ENCODE measurements at regions not wholly inside any gene's neighbourhood (a gene's known extent, or its start where the extent isn't known, plus 50 kb on each side); places are given as distances from the start of the nearest gene placed in this dataset.
"Not testable (repeated sequence)": the region's sequence is repeated elsewhere in the genome, so short reads cannot be mapped to it uniquely, and the experiment has no call there.

GRCh38 chr13:61648547-61648946, 232.9 kb upstream of the PCDH20 start:
- DNase-seq = no peak

DNA sequence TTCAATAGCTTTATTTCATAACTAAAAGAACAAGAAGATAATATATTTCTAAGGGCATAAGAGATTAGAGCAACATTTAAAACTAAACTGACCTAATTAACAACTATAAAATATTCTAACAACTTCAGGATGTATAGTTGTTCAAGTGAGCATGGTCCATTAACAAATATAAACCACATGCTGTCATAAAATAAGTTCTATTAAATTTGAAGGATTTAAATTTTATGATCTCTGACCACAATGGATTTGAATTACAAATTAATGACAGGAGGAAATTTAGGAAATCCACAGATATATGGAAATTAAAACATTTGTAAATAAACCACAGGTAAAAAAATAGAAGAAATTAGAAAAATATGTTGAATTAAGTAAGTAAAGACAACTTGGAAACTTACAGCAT, 196.5 kb upstream of the PCDH20 start:
- no peak for DNase-seq

DNA sequence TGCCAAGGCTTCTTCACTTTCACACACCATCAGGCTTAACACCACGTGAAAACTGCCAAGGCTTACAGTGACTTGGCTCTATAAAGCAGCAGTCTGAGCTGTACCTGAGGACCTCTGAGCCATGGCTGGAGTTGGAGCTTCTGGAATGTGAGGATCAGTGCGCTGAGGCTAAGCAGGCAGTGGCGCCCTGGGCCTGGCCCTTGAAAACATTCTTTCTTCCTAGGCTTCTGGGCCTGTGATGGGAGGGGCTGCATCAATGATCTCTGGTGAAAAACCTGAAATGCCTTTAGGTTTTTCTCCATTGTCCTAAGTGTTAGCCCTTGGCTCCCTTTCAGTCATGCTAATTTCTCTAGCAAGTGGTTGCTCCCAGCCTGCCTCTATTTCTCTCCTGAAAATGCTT, 192.5 kb upstream of the PCDH20 start:
- no peak for DNase-seq

DNA sequence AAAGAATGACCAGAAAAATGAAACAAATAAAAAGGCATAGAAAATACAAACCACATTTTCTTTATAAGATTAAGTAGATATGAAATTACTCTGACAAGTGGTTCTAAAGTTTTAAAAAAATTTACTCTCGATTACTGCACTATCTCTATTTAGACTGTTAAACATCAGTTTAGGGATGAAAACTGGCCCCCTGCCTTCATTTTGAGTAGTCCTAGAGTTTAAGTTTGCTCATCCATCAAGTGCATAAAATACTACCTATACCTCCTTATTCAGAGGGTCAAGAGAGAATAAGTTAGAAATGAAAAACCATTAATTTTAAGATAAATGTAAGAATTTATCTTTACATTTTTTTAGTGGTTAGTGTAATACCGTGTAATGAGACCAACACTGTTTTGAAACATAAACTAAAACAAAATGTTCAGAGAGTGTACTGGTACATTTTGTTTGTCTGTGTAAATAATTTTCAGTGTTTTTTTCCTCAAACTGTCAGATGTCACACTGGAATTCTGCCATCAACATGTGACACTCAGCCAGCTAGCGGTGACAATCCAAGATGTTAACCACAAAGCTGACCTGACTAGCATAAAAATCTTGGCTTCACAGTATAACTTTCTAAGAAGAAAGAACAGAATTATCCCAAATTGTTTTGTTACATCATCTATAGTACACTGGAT, 184.8 kb upstream of the PCDH20 start:
- DNase-seq = no peak

DNA sequence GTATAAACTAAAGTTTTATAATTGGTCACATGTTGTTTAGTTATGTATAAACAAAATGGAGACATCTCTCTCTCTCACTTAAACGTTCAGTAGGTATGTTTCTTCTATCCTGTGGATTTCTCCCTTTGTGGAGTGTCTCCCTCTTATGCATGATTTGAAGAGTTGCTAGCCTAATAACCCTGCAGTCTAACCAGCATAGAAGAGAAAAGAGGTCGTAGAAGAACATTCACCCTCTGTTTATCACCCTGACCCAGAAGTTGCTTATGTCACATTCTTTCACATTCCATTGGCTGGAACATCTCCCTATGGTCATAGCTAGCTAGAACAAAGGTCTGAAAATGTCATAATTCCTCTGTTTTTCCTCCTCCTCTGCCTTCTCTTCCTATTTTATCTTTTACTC, 176.8 kb upstream of the PCDH20 start:
- no peak for DNase-seq

DNA sequence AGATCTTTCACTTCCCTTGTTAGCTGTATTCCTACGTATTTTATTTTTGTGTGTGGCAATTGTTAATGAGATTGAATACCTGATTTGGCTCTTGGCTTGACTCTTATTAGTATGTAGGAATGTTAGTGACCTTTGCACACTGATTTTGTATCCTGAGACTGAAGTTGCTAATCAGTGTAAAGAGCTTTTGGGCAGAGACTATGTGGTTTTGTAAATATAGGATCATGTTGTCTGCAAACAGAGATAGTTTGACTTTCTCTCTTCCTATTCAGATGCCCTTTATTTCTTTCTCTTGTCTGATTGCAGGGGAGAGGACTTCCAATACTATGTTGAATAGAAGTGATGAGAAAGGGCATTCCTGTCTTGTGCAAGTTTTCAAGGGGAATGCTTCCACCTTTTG, 160.3 kb upstream of the PCDH20 start:
- DNase-seq = no peak

DNA sequence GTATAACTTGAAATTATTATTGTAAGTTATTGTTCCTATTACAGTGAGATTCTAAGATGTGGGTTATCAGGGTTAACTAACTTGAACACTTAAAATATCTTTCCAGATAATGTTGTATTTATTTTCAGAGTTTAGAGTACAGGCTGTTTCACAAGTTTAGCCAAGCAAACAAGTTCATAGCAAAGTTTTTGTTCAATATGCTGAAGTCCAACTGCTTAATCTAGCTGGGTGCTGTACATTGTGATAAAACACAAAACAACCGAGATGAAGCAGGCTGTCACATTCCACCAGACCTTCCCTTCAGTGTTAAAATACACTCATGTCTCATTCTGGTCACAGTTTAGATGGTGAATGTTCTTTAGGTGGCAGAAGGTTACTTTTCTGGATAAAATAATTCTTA, 148.0 kb upstream of the PCDH20 start:
- no peak for DNase-seq

DNA sequence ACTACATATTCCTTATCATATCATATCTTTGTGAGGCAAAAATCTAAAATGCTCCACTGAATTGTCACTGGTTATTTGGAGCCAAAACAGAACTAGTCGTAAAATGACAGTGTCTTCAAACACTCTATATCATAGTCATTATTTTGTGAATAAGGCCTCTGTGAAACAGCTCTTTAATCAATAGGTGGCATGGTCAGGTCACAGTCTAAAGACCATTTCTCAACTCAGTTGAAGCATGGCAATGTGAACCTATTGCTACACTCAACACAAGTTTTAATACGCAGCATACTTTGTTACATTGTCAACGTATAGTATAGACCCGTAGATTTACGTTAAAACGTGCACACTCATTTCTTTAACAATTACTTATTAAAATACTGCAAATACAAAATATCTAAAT, 131.3 kb upstream of the PCDH20 start:
- no peak for DNase-seq

GRCh38 chr13:61546413-61546812, 130.8 kb upstream of the PCDH20 start:
- DNase-seq = no peak

DNA sequence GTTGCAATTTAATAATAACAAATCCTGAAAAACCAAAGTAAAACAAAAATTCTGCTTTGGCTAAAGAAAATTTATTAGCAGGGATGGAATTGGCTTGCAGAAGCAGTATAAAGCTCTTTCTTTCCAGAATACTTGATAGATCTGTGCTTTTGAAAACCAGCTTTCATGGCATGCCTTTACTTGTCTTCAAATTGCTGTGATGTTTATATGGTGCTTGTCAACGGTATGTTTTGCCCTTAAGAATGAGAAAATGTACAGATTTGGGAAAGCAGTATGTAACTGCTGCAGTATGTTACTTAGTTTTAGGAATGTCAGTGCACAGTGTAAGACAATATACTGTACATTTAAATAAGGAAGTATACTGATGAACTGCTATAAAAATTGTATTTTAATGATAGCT, 120.8 kb upstream of the PCDH20 start:
- no peak for DNase-seq

GRCh38 chr13:61531383-61532065, 115.9 kb upstream of the PCDH20 start:
- DNase-seq = no peak

DNA sequence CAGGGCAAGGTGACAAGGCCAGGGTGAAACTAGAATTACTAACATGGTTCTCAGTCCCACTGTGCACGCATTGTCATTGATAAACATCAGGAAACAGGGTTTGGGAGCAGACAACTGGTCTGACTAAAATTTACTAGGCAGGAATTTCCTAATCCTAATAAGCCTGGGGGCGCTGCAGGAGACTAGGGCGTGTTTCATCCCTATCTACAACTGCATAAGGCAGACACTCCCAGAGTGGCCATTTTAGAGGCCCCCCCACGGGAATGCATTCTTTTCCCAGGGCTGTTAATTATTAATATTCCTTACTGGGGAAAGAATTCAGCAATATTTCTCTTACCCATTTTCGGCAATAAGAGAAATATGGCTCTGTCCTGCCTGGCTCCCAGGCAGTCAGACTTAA, 103.6 kb upstream of the PCDH20 start:
- DNase-seq = not testable (repeated sequence)

DNA sequence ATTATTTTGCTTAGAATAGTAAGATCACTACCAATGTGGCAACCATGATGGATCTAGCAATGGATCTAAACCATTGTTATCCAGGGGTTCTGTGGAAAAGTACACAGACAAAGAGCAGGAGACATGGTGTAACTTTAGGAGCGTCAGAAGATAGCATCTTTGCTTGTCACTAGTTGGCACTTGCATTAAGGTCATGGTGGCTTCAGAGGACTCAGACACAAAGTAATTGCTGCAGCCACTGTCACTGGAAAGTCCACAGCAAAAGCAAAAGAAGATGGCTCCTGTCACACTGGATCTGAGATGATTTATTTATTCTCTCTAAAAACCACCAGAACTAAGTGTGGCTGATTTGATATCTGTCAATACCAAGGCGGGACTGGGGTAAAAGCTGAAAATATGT, 93.3 kb upstream of the PCDH20 start:
- no peak for DNase-seq

GRCh38 chr13:61500176-61500575, 84.5 kb upstream of the PCDH20 start:
- DNase-seq = no peak

DNA sequence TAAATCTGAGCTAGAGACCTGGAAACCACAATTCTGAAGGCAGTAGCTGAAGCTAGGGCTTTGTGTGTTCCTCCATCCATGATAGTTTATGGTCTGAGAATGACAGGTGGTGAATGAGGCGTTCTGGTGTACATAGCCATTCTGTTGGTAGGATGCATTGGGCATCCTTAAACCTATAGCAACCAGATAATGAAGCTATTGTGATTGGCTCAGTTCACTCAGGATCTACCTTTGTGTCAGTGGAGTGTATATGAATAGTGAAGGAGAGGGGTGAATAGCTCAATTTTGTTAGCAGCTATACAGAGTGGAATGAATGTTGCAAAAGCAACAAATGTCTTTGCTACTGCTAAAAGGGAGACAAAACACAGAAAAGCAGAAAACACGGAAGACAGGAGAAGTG, 80.0 kb upstream of the PCDH20 start:
- DNase-seq = no peak

DNA sequence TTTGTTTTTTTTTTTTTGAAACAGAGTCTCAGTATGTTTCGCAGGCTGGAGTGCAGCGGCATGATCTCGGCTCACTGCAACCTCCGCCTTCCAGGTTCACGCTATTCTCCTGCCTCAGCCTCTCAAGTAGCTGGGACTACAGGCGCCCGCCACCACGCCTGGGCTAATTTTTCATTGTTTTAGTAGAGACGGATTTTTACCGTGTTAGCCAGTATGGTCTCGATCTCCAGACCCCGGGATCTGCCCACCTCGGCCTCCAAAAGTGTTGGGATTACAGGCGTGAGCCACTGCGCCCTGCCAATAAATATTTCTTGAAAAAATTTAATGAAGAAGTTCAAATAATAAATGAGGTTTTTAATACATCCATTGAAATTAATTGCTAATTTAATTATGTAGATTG, 77.9 kb upstream of the PCDH20 start:
- DNase-seq = not testable (repeated sequence)

GRCh38 chr13:61486496-61486895, 70.8 kb upstream of the PCDH20 start:
- DNase-seq = no peak

DNA sequence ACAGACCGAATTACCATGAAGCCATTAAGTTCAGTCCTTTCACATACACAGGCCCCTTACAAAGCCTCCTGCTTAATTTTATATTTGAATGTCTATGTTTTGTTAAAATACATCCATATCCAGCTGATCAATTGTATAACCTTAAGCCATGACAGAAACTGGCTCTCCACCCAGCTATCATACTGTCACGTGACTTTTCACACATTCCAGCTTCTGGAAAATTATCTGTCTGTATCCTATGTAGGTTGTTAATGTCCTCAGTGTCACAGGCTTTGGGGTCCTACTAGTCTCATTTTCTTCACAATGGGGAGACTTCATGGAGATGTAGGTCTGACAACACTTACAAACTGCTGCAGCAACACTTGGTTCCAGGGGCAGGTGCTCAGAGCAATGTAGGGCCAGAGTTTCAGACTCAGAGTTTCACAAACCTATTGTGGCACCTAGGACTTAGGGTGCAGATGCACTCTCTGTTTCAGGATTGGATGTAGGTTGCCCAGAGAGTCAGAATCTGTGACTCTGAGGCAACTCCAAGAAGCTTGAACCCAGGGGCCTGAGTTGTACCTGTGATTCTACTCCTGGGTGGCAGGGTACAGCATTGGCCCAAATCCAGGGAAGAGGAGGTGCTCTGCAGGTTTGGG, 69.6 kb upstream of the PCDH20 start:
- no peak for DNase-seq

DNA sequence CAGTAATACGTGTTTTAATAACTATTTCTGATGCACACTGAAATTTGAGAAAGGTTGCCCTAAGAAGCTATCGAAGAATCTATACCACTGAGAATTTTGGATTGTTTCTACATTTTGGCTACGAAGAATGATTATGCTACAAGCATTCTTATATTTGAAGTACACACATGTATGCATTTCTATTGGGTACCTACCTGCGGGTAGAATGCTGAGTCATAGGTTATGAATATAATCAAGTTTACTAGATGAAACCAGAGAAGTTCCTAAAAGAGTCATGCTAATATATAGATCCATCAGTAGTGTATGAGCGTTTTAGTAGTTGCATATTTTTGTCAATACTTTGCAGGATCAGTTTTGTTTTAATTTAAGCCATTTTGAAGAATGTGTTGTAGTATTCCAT, 62.0 kb upstream of the PCDH20 start:
- no peak for DNase-seq

DNA sequence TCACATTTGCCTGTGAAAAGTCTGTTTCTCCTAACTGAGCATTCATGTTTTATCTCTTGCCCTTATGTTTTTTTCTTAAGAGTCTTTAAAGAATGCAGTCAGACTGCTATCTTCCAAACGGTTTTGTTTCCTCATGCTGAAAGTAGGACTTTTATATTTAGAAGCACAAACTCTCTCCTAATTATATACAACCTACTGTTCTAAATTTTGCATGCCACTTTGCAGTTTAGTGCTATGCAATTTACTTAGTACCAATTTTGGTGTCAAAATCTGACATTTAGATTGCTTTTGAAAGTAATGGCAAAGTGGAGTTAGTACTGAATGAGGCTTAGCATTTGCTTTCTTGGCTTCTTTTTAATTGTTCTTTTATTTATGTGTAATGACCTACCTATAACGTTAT, 55.1 kb upstream of the PCDH20 start:
- DNase-seq = no peak

DNA sequence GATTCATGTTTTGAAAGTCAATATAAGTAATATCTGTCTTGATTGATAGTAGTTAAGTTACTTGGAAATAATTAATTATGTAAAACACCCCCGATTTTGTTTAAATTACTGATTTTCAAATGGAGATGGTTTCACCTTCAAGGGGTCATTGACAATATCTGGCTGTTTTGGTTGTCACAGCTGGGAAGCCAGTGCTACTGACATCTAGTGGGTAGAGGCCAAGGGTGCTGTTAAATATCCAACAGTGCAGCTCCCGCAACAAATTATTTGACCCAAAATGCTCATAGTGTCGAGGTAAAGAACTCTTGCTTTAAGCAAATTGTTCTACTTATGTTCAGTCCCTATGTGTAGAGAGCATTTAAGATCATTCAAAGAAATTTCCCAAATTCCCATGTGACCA, 50.6 kb upstream of the PCDH20 start:
- DNase-seq = no peak

Data from T-helper 1 cell (primary cell).